HG02870 (cell line): ENCODE measurements at regions not wholly inside any gene's neighbourhood (a gene's known extent, or its start where the extent isn't known, plus 50 kb on each side); places are given as distances from the start of the nearest gene placed in this dataset.

Experiments used
- ATAC-seq: cut with Tn5 transposase; IDR thresholded peaks from one replicate; pipeline ENCODE4 v1.9.1; 2021; ENCODE audit warnings: mild to moderate bottlenecking, moderate library complexity; ENCODE audit not compliant: unreplicated experiment

- no peak for ATAC-seq
These were observed 87.8 kb downstream of the PMP22 start for GRCh38 chr17:15177343-15177742.

- no peak for ATAC-seq
These were observed 89.8 kb downstream of the PMP22 start for GRCh38 chr17:15175356-15175755.

- no peak for ATAC-seq
These were observed 93.7 kb downstream of the PMP22 start for GRCh38 chr17:15171167-15172047.

- ATAC-seq, result no peak
These were observed 95.5 kb downstream of the PMP22 start for GRCh38 chr17:15169676-15170075.

GRCh38 chr17:15168379-15168778 is 96.7 kb downstream of the PMP22 start:
- no peak for ATAC-seq

- no peak for ATAC-seq
These were observed 103.7 kb downstream of the PMP22 start for GRCh38 chr17:15161395-15161794.

- ATAC-seq, result no peak
These were observed 108.1 kb downstream of the PMP22 start for GRCh38 chr17:15157051-15157450.

GRCh38 chr17:15154618-15155017 is 110.5 kb downstream of the PMP22 start:
- ATAC-seq, result no peak

- no peak for ATAC-seq
These were observed 119.5 kb downstream of the PMP22 start for GRCh38 chr17:15145621-15146020.

GRCh38 chr17:15143524-15143923 is 121.6 kb downstream of the PMP22 start:
- no peak for ATAC-seq

- ATAC-seq, result no peak
These were observed 130.8 kb downstream of the PMP22 start for GRCh38 chr17:15134363-15134762.

- no peak for ATAC-seq
These were observed 131.3 kb downstream of the PMP22 start for GRCh38 chr17:15133826-15134225.

- no peak for ATAC-seq
These were observed 132.0 kb downstream of the PMP22 start for GRCh38 chr17:15133143-15133542.

- no peak for ATAC-seq
These were observed 134.7 kb downstream of the PMP22 start for GRCh38 chr17:15130426-15130825.

- ATAC-seq, result no peak
These were observed 135.1 kb downstream of the PMP22 start for GRCh38 chr17:15129986-15130385.

- ATAC-seq, result no peak
These were observed 140.4 kb downstream of the PMP22 start for GRCh38 chr17:15124746-15125145.

GRCh38 chr17:15124264-15124595 is 140.9 kb downstream of the PMP22 start:
- no peak for ATAC-seq

GRCh38 chr17:15123593-15124263 is 141.4 kb downstream of the PMP22 start:
- ATAC-seq, result no peak

- no peak for ATAC-seq
These were observed 142.3 kb downstream of the PMP22 start for GRCh38 chr17:15122857-15123256.

- ATAC-seq, result no peak
These were observed 143.7 kb downstream of the PMP22 start for GRCh38 chr17:15121426-15121825.

- no peak for ATAC-seq
These were observed 145.2 kb downstream of the PMP22 start for GRCh38 chr17:15119968-15120367.

GRCh38 chr17:15117239-15117638 is 147.9 kb downstream of the PMP22 start:
- ATAC-seq, result no peak
